ENCODE measurements at regions not wholly inside any gene's neighbourhood (a gene's known extent, or its start where the extent isn't known, plus 50 kb on each side); places are given as distances from the start of the nearest gene placed in this dataset.
"Not testable (repeated sequence)": the region's sequence is repeated elsewhere in the genome, so short reads cannot be mapped to it uniquely, and the experiment has no call there.

GRCh38 chr1:101428562-101428961, 191.7 kb downstream of the S1PR1 start:
- no peak for ATAC-seq

DNA sequence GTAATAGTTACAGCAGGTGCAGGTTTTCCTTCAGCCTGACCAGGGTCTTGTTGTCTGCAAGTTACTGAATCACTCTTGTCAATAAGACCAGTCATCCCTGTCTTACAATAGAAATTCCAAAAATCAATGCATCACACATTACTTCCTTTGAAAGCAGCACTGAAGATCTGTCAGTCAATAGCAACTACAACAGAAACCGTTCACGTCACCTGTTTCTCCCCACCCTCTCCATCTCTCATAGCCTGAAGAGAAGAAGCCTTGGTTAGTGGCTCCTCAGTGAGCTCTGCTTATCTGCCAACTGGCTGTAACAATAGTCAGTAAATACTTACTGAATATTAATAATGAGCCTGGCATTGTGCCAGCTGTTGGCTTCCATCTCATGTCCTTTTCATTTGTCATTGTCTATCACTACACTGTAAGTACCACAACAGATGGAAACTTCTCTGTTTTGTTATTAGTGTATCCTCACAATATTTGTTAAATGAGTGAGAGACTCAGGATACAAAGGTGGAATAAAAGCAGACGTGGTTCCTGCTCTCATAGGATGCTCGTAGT, 195.2 kb downstream of the S1PR1 start:
- no peak for ATAC-seq

- no peak for ATAC-seq
These were observed 199.2 kb downstream of the S1PR1 start for GRCh38 chr1:101435831-101436511.

DNA sequence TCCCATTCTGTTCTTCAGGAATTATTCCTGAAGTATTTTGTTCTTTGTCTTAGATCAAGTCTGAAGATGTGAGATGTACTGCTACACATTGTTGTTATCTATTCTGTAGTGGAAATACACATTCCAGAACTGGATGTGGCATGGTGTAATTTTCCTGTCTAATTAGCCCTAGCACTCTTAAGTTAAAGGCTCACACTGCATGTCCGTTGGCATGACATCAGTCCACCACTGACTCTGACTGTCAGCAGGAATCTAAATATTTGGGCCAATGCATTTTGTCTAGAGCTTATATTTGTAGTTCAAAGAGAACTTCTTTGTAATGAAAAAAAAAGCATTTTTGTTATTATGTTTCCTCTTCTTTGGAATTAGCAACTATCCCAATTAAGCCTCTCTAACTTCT, 201.0 kb downstream of the S1PR1 start:
- ATAC-seq = no peak

DNA sequence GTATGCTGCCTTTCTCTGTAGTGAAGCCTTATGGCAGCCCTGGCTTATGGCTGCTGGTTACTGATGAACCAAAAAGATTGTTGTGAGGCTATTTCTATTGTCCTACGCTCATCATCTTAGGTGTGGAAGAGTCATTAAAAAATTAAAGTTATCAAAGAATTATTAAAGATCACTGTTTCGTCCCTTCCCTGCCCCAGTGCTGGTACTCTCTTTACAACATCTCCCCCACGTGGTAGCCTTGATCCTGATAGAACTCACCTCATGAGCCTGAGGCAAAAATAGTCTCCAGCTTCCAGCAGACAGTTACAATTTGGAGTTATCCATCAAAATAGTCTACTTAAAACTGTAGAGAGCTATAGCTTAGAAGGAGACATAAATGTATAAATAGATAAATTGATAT, 201.5 kb downstream of the S1PR1 start:
- no peak for ATAC-seq

- ATAC-seq = no peak
These were observed 203.7 kb downstream of the S1PR1 start for GRCh38 chr1:101440485-101440884.

GRCh38 chr1:101444381-101444780, 207.6 kb downstream of the S1PR1 start:
- ATAC-seq = no peak

GRCh38 chr1:101444873-101445618, 208.2 kb downstream of the S1PR1 start:
- no peak for ATAC-seq

GRCh38 chr1:101448018-101448417, 211.2 kb downstream of the S1PR1 start:
- no peak for ATAC-seq

GRCh38 chr1:101450691-101451090, 213.9 kb downstream of the S1PR1 start:
- ATAC-seq = not testable (repeated sequence)

DNA sequence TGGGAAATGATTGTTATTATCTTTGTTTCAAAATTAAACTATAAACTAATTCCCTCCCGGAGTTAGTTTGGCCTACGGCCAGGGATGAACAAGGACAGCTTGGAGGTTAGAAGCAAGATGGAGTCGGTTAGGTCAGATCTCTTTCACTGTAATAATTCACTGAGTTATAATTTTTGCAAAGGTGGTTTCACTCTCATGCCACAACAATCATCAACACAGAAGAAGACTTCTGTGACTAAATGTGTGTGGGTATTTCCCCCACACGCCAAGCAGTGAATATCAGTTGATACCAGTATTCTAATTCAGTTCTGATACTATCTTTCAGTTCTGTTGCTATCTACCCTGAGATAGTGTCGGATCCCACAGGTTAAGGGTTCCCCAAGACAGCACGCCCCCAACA, 215.1 kb downstream of the S1PR1 start:
- peak; percentile 90 to 94 for ATAC-seq

DNA sequence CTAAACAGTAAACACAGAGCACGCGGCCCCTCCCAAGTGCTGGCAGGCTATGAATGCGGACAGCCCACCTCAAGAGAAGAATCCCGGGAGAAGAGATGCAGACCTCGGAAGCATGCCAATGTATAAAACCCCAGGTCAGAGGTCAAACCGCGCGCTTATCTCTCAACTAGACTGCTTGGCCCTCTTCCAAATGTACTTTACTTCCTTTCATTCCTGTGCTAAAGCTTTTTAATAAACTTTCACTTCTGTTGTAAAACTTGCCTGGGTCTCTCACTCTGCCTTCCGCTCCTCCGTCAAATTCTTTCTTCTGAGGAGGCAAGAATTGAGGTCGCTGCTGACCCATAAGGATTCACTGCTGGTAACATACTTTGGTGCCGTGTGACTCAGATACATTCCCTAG, 216.0 kb downstream of the S1PR1 start:
- ATAC-seq = no peak

DNA sequence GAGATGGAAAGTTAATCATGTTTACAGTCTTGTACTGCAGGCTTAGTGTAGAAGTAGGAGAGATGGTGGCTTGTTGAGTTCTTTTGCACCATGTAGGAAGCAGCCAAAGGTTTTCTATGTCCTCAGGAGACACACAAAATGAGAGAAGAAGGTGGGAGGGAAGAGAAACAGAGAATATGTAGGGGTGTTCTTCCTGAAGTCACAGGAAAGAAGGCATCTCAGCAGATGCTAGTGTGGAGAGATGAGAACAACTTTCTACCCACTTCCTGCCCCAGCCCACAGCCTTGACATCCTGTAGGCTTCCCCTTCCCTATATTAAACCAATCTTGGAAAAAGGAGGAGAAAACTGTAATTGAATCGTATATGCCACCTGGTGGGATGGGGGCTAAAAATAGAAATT, 217.0 kb downstream of the S1PR1 start:
- ATAC-seq = no peak

GRCh38 chr1:101455166-101455565, 218.3 kb downstream of the S1PR1 start:
- ATAC-seq = no peak

DNA sequence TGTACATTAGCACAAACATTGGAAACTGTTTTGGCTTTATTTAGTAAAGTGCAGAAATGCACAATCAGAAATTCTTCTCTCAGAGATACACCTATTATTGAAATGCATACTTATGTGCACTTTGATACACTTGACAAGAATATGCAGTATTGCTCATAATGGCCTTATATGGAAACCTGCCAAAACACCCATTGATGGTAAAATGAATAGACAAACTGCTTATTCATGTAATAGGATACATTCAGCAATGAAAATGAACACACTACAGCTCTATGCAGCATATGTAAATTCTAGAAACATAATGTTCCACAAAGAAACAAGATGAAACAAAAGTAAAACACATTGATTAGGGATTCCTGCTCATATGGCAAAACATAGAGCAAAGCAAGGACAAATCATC, 223.9 kb downstream of the S1PR1 start:
- no peak for ATAC-seq

DNA sequence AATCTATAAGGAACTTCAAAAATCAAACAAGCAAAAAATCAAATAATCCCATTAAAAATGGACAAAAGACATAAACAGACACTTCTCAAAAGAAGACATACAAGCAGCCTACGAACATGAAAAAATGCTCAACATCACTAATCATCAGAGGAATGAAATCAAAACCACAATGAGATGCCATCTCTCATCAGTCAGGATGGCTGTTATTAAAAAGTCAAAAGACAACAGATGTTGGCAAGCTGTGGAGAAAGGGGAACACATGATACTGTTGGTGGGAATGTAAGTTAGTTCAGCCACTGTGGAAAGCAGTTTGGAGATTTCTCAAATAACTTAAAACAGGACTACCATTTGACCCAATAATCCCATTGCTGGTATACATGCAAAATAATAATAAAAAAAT, 226.4 kb downstream of the S1PR1 start:
- ATAC-seq = no peak

- no peak for ATAC-seq
These were observed 229.1 kb downstream of the S1PR1 start for GRCh38 chr1:101465941-101466340.

DNA sequence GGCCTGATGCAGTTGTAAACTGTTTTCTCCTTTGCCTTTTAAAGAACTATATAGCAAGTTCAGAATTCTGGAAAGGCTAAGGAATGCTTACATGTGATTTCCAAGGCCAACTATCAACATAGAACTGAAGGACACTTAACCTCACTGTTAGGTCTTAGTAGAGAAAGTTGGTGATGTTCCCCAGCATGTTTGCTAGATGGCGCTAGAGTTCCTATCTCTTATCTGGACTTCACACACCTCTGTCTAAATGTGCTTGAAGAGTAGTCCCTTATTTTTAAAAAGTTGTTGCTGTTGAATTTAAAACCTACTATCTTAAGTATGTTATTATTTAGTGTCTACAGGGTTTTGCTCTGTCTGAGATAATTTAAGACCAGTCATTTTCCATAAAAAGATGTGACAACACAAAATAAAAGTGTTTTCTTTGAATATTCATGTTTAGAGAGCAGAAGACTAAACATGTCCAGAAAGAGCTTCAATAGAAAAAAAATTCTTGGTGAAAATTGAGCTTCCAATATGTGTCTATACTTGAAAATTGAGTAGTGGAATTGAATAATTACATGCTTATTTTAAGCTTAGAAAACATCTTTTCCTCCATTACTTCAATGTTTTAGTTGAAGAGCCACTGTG, 237.3 kb downstream of the S1PR1 start:
- no peak for ATAC-seq

GRCh38 chr1:101476541-101476940, 239.7 kb downstream of the S1PR1 start:
- no peak for ATAC-seq

DNA sequence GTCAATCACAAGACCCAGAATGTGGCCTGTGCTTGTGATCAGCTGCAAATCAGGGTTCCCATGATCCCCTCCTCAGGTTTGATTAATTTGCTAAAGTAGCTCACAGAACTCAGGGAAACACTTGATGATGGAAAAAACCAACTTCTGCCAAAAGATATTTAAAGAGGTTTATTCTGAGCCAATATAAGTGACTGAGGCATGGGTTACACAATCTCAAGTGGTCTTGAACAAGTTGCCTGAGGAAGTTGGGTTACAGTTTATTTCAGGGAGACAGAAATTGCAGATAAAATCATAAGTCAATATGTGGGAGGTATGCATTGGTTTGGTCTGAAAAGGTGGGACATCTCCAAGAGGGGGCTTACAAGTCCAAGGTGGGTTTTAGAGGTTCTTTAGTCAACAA, 243.1 kb downstream of the S1PR1 start:
- ATAC-seq = no peak

GRCh38 chr1:101482306-101482705, 245.5 kb downstream of the S1PR1 start:
- no peak for ATAC-seq

DNA sequence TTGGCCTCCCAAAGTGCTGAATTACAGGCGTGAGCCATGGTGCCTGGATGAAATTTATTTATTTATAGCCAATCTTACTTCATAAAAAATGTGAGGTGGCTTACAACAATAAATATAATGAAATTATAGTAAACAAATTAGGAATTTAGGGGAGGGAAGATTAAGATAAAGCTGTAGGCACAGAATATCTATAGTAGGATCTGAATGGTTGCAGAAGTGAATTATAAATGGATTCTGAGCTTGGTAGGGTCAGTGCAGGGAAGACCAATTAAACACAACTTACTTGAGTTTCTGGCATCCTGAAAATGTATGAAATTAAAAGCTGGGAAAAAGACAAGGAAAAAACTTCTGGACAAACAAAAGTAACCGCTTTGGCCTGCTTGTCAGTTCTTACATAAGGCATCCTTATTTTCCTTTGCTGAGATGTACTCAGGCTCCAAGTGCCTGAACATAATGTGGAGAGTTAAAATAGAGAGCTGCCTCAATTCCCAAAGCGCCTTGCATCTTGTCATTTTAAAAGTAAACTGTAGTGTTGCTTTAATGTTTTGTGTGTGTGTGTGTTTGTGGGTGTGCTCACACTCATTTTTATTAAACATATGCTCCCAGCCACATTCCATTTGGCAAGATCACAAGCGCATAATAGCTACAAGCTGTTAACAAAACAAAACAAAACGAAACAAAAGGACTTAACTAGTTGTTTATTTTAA, 247.3 kb downstream of the S1PR1 start:
- ATAC-seq = no peak

GRCh38 chr1:101484689-101485338, 248.0 kb downstream of the S1PR1 start:
- no peak for ATAC-seq
